Naive thymus-derived CD4-positive, alpha-beta T cell (primary cell): ENCODE measurements at regions not wholly inside any gene's neighbourhood (a gene's known extent, or its start where the extent isn't known, plus 50 kb on each side); places are given as distances from the start of the nearest gene placed in this dataset.

Experiments
- ATAC-seq: fragments of 150-1000 bp; cut with Tn5 transposase; 2 replicates; pipeline ENCODE4 v1.10.0; 2021; ENCODE audit warnings: mild to moderate bottlenecking, moderate library complexity
- CTCF ChIA-PET: fragments of 350-600 bp; sonication (Branson Sonifier 250); formaldehyde crosslinking; loops from one replicate; lab custom pipeline; 2021; ENCODE audit warnings: antibody characterized with exemption; lab: Charles Lee
- POLR2A ChIA-PET: fragments of 350-600 bp; sonication (Branson Sonifier 250); formaldehyde crosslinking; loops from one replicate; lab custom pipeline; 2021; ENCODE audit warnings: antibody characterized with exemption, inconsistent platforms; lab: Charles Lee
- DNase-seq, 9 donors: peaks; one replicate each; pipeline versions ENCODE4 v3.0.0 to v3.0.0-alpha.2; 2020 to 2022; ENCODE audit warnings: mixed read lengths in 1 of 9
- H3K27ac ChIP-seq: one replicate; pipeline ENCODE4 v1.7.0; 2013; ENCODE audit warnings: mild to moderate bottlenecking, low read depth, low read length, moderate library complexity
- H3K27me3 ChIP-seq, 2 donors: one replicate each; pipeline ENCODE4 v1.7.0; 2013; ENCODE audit warnings: low read length in 2 of 2, mild to moderate bottlenecking in 2 of 2, moderate library complexity in 2 of 2; ENCODE audit not compliant: control insufficient read depth in 2 of 2, insufficient read depth in 2 of 2
- H3K36me3 ChIP-seq, 3 experiments: 1 replicate in 2 of 3; 2 replicates in 1 of 3; pipeline ENCODE4 v1.7.0; 2013; ENCODE audit warnings: low read length in 3 of 3, mild to moderate bottlenecking in 3 of 3, moderate library complexity in 1 of 3; ENCODE audit not compliant: insufficient read depth in 3 of 3, control insufficient read depth in 2 of 3
- H3K4me1 ChIP-seq, 2 donors: one replicate each; pipeline ENCODE4 v1.7.0; 2013; ENCODE audit warnings: low read length in 2 of 2, mild to moderate bottlenecking in 2 of 2, moderate library complexity in 1 of 2; ENCODE audit not compliant: control insufficient read depth in 2 of 2, insufficient read depth in 2 of 2
- H3K4me3 ChIP-seq: 2 replicates; pipeline ENCODE4 v1.7.0; 2013; ENCODE audit warnings: mild to moderate bottlenecking, low read length
- H3K9me3 ChIP-seq, 3 experiments: 1 replicate in 2 of 3; 2 replicates in 1 of 3; pipeline ENCODE4 v1.7.0; 2013; ENCODE audit warnings: low read length in 3 of 3; ENCODE audit not compliant: control insufficient read depth in 2 of 3
- H3K27ac Mint-ChIP-seq, 9 donors: one replicate each; pipeline ENCODE4 v1.8.0; 2020 to 2022; ENCODE audit warnings: mixed read lengths in 9 of 9, mild to moderate bottlenecking in 8 of 9, moderate library complexity in 5 of 9, inconsistent platforms in 2 of 9
- H3K27me3 Mint-ChIP-seq, 5 donors: one replicate each; pipeline ENCODE4 v1.8.0; 2021 to 2022; ENCODE audit warnings: mixed read lengths in 5 of 5, mild to moderate bottlenecking in 1 of 5
- H3K36me3 Mint-ChIP-seq, 5 donors: one replicate each; pipeline ENCODE4 v1.8.0; 2020 to 2022; ENCODE audit warnings: mixed read lengths in 5 of 5, mild to moderate bottlenecking in 3 of 5, inconsistent platforms in 1 of 5
- H3K4me1 Mint-ChIP-seq, 7 donors: one replicate each; pipeline ENCODE4 v1.8.0; 2020 to 2022; ENCODE audit warnings: mixed read lengths in 7 of 7, mild to moderate bottlenecking in 3 of 7, inconsistent platforms in 1 of 7
- H3K4me3 Mint-ChIP-seq, 10 donors: one replicate each; pipeline ENCODE4 v1.8.0; 2020 to 2022; ENCODE audit warnings: mild to moderate bottlenecking in 10 of 10, mixed read lengths in 10 of 10, moderate library complexity in 6 of 10, inconsistent platforms in 2 of 10
- H3K9me3 Mint-ChIP-seq, 11 donors: one replicate each; pipeline ENCODE4 v1.8.0; 2020 to 2022; ENCODE audit warnings: mixed read lengths in 11 of 11, mild to moderate bottlenecking in 4 of 11, inconsistent platforms in 1 of 11, moderate library complexity in 1 of 11
- intact Hi-C, 2 donors: fragments of 100-400 bp; cut with micrococcal nuclease; formaldehyde crosslinking; loops; one replicate each; pipeline ENCODE4 v1.15.1; 2023

- ChIA-PET POLR2A (no interaction called here), CTCF (no interaction called here)
- no peaks in the 10 kb centered on the region for H3K36me3 ChIP-seq
- no peaks in the 10 kb centered on the region for H3K9me3 ChIP-seq
- peaks cover 0 to 8% (median 0%) of the 10 kb centered on the region in 11 donors for H3K9me3 Mint-ChIP-seq
- ATAC-seq (peak; percentile 75), DNase-seq (no peak)
- intact Hi-C loops, result no loop called here
- no peak overlapping the region for H3K4me3 Mint-ChIP-seq
- H3K27me3 Mint-ChIP-seq, result peaks cover 0 to 13% (median 7%) of the 10 kb centered on the region in 5 donors
- H3K27ac Mint-ChIP-seq, result no peak overlapping the region
- H3K36me3 Mint-ChIP-seq, result no peaks in the 10 kb centered on the region
- H3K27ac ChIP-seq, result no peak overlapping the region
- no peak overlapping the region for H3K4me3 ChIP-seq
- no peaks in the 10 kb centered on the region for H3K4me1 Mint-ChIP-seq
- H3K27me3 ChIP-seq, result no peaks in the 10 kb centered on the region
- H3K4me1 ChIP-seq, result no peaks in the 10 kb centered on the region
Measured at GRCh38 chr5:36373527-36374086, 71.9 kb upstream of the RANBP3L start.

- no peaks in the 10 kb centered on the region for H3K36me3 Mint-ChIP-seq
- no peak overlapping the region for H3K4me3 Mint-ChIP-seq
- ATAC-seq (no peak), DNase-seq (no peak)
- peaks cover 0 to 8% (median 0%) of the 10 kb centered on the region in 11 donors for H3K9me3 Mint-ChIP-seq
- POLR2A ChIA-PET, result no interaction called here
- Histone ChIP-seq H3K4me3 (no peak overlapping the region), H3K27me3 (no peaks in the 10 kb centered on the region), H3K36me3 (no peaks in the 10 kb centered on the region), H3K4me1 (no peaks in the 10 kb centered on the region), H3K27ac (no peak overlapping the region), H3K9me3 (no peaks in the 10 kb centered on the region)
- intact Hi-C loops, result no loop called here
- CTCF ChIA-PET, result no interaction called here
- H3K4me1 Mint-ChIP-seq, result no peaks in the 10 kb centered on the region
- no peak overlapping the region for H3K27ac Mint-ChIP-seq
- peaks cover 0 to 18% (median 7%) of the 10 kb centered on the region in 5 donors for H3K27me3 Mint-ChIP-seq
Measured at GRCh38 chr5:36374266-36374862, 72.7 kb upstream of the RANBP3L start.

- Histone ChIP-seq H3K4me3 (no peak overlapping the region), H3K27me3 (no peaks in the 10 kb centered on the region), H3K4me1 (no peaks in the 10 kb centered on the region), H3K27ac (no peak overlapping the region), H3K36me3 (no peaks in the 10 kb centered on the region), H3K9me3 (no peaks in the 10 kb centered on the region)
- H3K27me3 Mint-ChIP-seq, result peaks cover 0 to 15% (median 12%) of the 10 kb centered on the region in 5 donors
- ATAC-seq (no peak), DNase-seq (no peak)
- H3K4me3 Mint-ChIP-seq, result no peak overlapping the region
- H3K27ac Mint-ChIP-seq, result no peak overlapping the region
- intact Hi-C loops, result no loop called here
- CTCF ChIA-PET, result no interaction called here
- H3K4me1 Mint-ChIP-seq, result no peaks in the 10 kb centered on the region
- POLR2A ChIA-PET, result no interaction called here
- peaks cover 0 to 3% (median 0%) of the 10 kb centered on the region in 11 donors for H3K9me3 Mint-ChIP-seq
- H3K36me3 Mint-ChIP-seq, result no peaks in the 10 kb centered on the region
Measured at GRCh38 chr5:36377192-36377591, 75.5 kb upstream of the RANBP3L start.

GRCh38 chr5:36378551-36378950, 76.8 kb upstream of the RANBP3L start:
- peaks cover 0 to 15% (median 7%) of the 10 kb centered on the region in 5 donors for H3K27me3 Mint-ChIP-seq
- intact Hi-C loops, result no loop called here

GRCh38 chr5:36382890-36383289, 81.2 kb upstream of the RANBP3L start:
- H3K4me3 Mint-ChIP-seq, result no peak overlapping the region
- POLR2A ChIA-PET, result no interaction called here
- H3K9me3 ChIP-seq, result no peaks in the 10 kb centered on the region
- H3K36me3 ChIP-seq, result no peaks in the 10 kb centered on the region
- no peak overlapping the region for H3K4me3 ChIP-seq
- H3K27ac Mint-ChIP-seq, result no peak overlapping the region
- H3K36me3 Mint-ChIP-seq, result no peaks in the 10 kb centered on the region
- CTCF ChIA-PET, result no interaction called here
- H3K27me3 Mint-ChIP-seq, result peaks cover 0 to 27% (median 18%) of the 10 kb centered on the region in 5 donors
- no peaks in the 10 kb centered on the region for H3K4me1 ChIP-seq
- peaks cover 0 to 12% (median 0%) of the 10 kb centered on the region in 7 donors for H3K4me1 Mint-ChIP-seq
- DNase-seq (no peak), ATAC-seq (no peak)
- no peak overlapping the region for H3K27ac ChIP-seq
- intact Hi-C loops, result no loop called here
- no peaks in the 10 kb centered on the region for H3K9me3 Mint-ChIP-seq
- H3K27me3 ChIP-seq, result no peaks in the 10 kb centered on the region

More at GRCh38 chr5:36378551-36378950, 76.8 kb upstream of the RANBP3L start:
- Histone ChIP-seq H3K27me3 (no peaks in the 10 kb centered on the region), H3K4me1 (no peaks in the 10 kb centered on the region), H3K27ac (no peak overlapping the region), H3K4me3 (no peak overlapping the region), H3K9me3 (no peaks in the 10 kb centered on the region), H3K36me3 (no peaks in the 10 kb centered on the region)
- Mint-ChIP-seq H3K27ac (peak overlapping the region in 1 of 9 donors; percentile 12), H3K36me3 (no peaks in the 10 kb centered on the region), H3K4me1 (no peaks in the 10 kb centered on the region), H3K9me3 (peaks cover 0 to 3% (median 0%) of the 10 kb centered on the region in 11 donors), H3K4me3 (no peak overlapping the region)
- no peak for DNase-seq
- ChIA-PET POLR2A (no interaction called here), CTCF (no interaction called here)
- ATAC-seq, result no peak

GRCh38 chr5:36383942-36384341, 82.2 kb upstream of the RANBP3L start:
- ChIA-PET POLR2A (no interaction called here), CTCF (no interaction called here)
- H3K27ac ChIP-seq, result no peak overlapping the region
- no peak overlapping the region for H3K4me3 ChIP-seq
- DNase-seq (no peak), ATAC-seq (no peak)
- no peak overlapping the region for H3K27ac Mint-ChIP-seq
- H3K36me3 ChIP-seq, result no peaks in the 10 kb centered on the region
- peaks cover 0 to 27% (median 20%) of the 10 kb centered on the region in 5 donors for H3K27me3 Mint-ChIP-seq
- peaks cover 0 to 12% (median 0%) of the 10 kb centered on the region in 7 donors for H3K4me1 Mint-ChIP-seq
- no peaks in the 10 kb centered on the region for H3K27me3 ChIP-seq
- intact Hi-C loops, result no loop called here
- H3K9me3 Mint-ChIP-seq, result no peaks in the 10 kb centered on the region
- no peaks in the 10 kb centered on the region for H3K4me1 ChIP-seq
- H3K9me3 ChIP-seq, result no peaks in the 10 kb centered on the region
- H3K36me3 Mint-ChIP-seq, result no peaks in the 10 kb centered on the region
- H3K4me3 Mint-ChIP-seq, result no peak overlapping the region

- no peak overlapping the region for H3K27ac ChIP-seq
- Mint-ChIP-seq H3K27ac (peak overlapping the region in 1 of 9 donors; percentile 20), H3K27me3 (peaks cover 3 to 27% (median 18%) of the 10 kb centered on the region in 5 donors), H3K4me3 (no peak overlapping the region), H3K36me3 (no peaks in the 10 kb centered on the region), H3K9me3 (no peaks in the 10 kb centered on the region), H3K4me1 (peaks cover 0 to 12% (median 0%) of the 10 kb centered on the region in 7 donors)
- no peak overlapping the region for H3K4me3 ChIP-seq
- H3K4me1 ChIP-seq, result no peaks in the 10 kb centered on the region
- intact Hi-C loops, result no loop called here
- CTCF ChIA-PET, result no interaction called here
- H3K27me3 ChIP-seq, result no peaks in the 10 kb centered on the region
- H3K36me3 ChIP-seq, result no peaks in the 10 kb centered on the region
- POLR2A ChIA-PET, result no interaction called here
- ATAC-seq (no peak), DNase-seq (no peak)
- H3K9me3 ChIP-seq, result no peaks in the 10 kb centered on the region
Measured at GRCh38 chr5:36384845-36385244, 83.1 kb upstream of the RANBP3L start.
